H1 (cell line): ENCODE measurements at regions not wholly inside any gene's neighbourhood (a gene's known extent, or its start where the extent isn't known, plus 50 kb on each side); places are given as distances from the start of the nearest gene placed in this dataset.

Experiments
- ATF3 ChIP-seq: IDR thresholded peaks from 2 replicates; pipeline ENCODE4 v1.6.1; 2011; ENCODE audit warnings: low read depth, mild to moderate bottlenecking, low read length; ENCODE audit not compliant: insufficient read depth
- CBX5 ChIP-seq: fragments of 300-800, 300-1000 bp; sonication (generic); IDR thresholded peaks from 2 replicates; pipeline ENCODE4 v1.7.1; 2016; ENCODE audit warnings: antibody characterized with exemption, low read length, low read depth
- CREB1 ChIP-seq: IDR thresholded peaks from 2 replicates; pipeline ENCODE4 v1.6.1; 2012; ENCODE audit warnings: inconsistent platforms
- CTCF ChIP-seq, 3 experiments: IDR thresholded peaks; 1 replicate in 2 of 3; 2 replicates in 1 of 3; pipeline versions ENCODE4 v1.5.1 to v1.6.1; 2011; ENCODE audit warnings: low read length in 3 of 3, mild to moderate bottlenecking in 3 of 3, inconsistent platforms in 2 of 3, low read depth in 1 of 3, moderate library complexity in 1 of 3; ENCODE audit not compliant: insufficient read depth in 1 of 3; ENCODE audit errors: control extremely low read depth in 1 of 3
- JUN ChIP-seq: IDR thresholded peaks from 2 replicates; pipeline ENCODE4 v1.6.1; 2011; ENCODE audit warnings: low read depth, mild to moderate bottlenecking, improper control_type of control experiment, low read length
- MAX ChIP-seq: IDR thresholded peaks from 2 replicates; pipeline ENCODE4 v1.6.1; 2012; ENCODE audit warnings: inconsistent platforms
- NRF1 ChIP-seq: IDR thresholded peaks from 2 replicates; pipeline ENCODE4 v1.6.1; 2011; ENCODE audit warnings: mild to moderate bottlenecking, low read depth, low read length, improper control_type of control experiment
- PHF8 ChIP-seq: fragments of 200-600 bp; sonication (generic); conservative IDR thresholded peaks from 2 replicates; pipeline ENCODE4 v1.7.1; 2012; ENCODE audit warnings: low read depth, mild to moderate bottlenecking, inconsistent platforms, low read length, moderate library complexity
- POLR2A ChIP-seq, 2 experiments: IDR thresholded peaks; 1 replicate in 1 of 2; 2 replicates in 1 of 2; pipeline ENCODE4 v1.6.1; 2011; ENCODE audit warnings: low read depth in 2 of 2, low read length in 2 of 2, mild to moderate bottlenecking in 2 of 2; ENCODE audit errors: control extremely low read depth in 1 of 2
- POLR2AphosphoS5 ChIP-seq: IDR thresholded peaks from 2 replicates; pipeline ENCODE4 v1.6.1; 2011; ENCODE audit warnings: low read depth, low read length
- RAD21 ChIP-seq, 2 experiments: IDR thresholded peaks in 1 of 2; conservative IDR thresholded peaks in 1 of 2; 2 replicates each; pipeline ENCODE4 v1.6.1; 2011; ENCODE audit warnings: low read depth in 2 of 2, low read length in 2 of 2, improper control_type of control experiment in 1 of 2, inconsistent platforms in 1 of 2, mild to moderate bottlenecking in 1 of 2, moderate library complexity in 1 of 2
- RBBP5 ChIP-seq: IDR thresholded peaks from 2 replicates; pipeline ENCODE4 v1.7.1; 2012; ENCODE audit warnings: low read depth, mild to moderate bottlenecking, inconsistent platforms, low read length, moderate library complexity, borderline replicate concordance
- SP1 ChIP-seq: IDR thresholded peaks from 2 replicates; pipeline ENCODE4 v1.6.1; 2011; ENCODE audit warnings: low read depth, low read length
- TAF1 ChIP-seq: IDR thresholded peaks from 2 replicates; pipeline ENCODE4 v1.6.1; 2011; ENCODE audit warnings: mild to moderate bottlenecking, low read depth, low read length

- TF ChIP-seq PHF8 (no peak), POLR2AphosphoS5 (no peak), CBX5 (no peak), CTCF (IDR thresholded peaks at IDR 0.05; ENCODE audit: control extremely low read depth in 1 of 3, insufficient read depth in 1 of 3, low read depth in 1 of 3, low read length in 3 of 3) (no peak), RAD21 (IDR thresholded peaks at IDR 0.05 in 1 of 2, conservative IDR thresholded peaks at IDR 0.05 in 1 of 2; ENCODE audit: low read depth in 2 of 2, low read length in 2 of 2) (no peak), TAF1 (no peak), POLR2A (IDR thresholded peaks at IDR 0.05; ENCODE audit: control extremely low read depth in 1 of 2, low read depth in 2 of 2, low read length in 2 of 2) (no peak), CREB1 (no peak), MAX (no peak), NRF1 (no peak), RBBP5 (no peak), JUN (no peak), SP1 (no peak), ATF3 (no peak)
Measured at GRCh38 chr11:116190861-116191260, 581.9 kb downstream of the BUD13 start.
